SIG-M5 treated with dmso at 0.1 percent for 504 hours (cell line): ENCODE measurements at regions not wholly inside any gene's neighbourhood (a gene's known extent, or its start where the extent isn't known, plus 50 kb on each side); places are given as distances from the start of the nearest gene placed in this dataset.
"Not testable (repeated sequence)": the region's sequence is repeated elsewhere in the genome, so short reads cannot be mapped to it uniquely, and the experiment has no call there.

Source experiments
- DNase-seq: peaks from one replicate; lab custom pipeline; 2025; ENCODE audit not compliant: unreplicated experiment; lab: John Stamatoyannopoulos, UW

GRCh38 chr3:127441764-127442163 lies 148.8 kb downstream of the TPRA1 start:
- no peak for DNase-seq

- DNase-seq, result no peak
Measured at GRCh38 chr3:127440384-127440783, 150.1 kb downstream of the TPRA1 start.

GRCh38 chr3:127439621-127440020 lies 150.9 kb downstream of the TPRA1 start:
- no peak for DNase-seq

GRCh38 chr3:127438951-127439350 lies 151.1 kb upstream of the PRR20G start:
- no peak for DNase-seq

- no peak for DNase-seq
Measured at GRCh38 chr3:127438371-127438770, 150.5 kb upstream of the PRR20G start.

GRCh38 chr3:127435299-127435698 lies 147.5 kb upstream of the PRR20G start:
- not testable (repeated sequence) for DNase-seq

GRCh38 chr3:127431066-127431465 lies 143.2 kb upstream of the PRR20G start:
- no peak for DNase-seq

- no peak for DNase-seq
Measured at GRCh38 chr3:127428344-127428997, 140.6 kb upstream of the PRR20G start.

- no peak for DNase-seq
Measured at GRCh38 chr3:127427666-127428065, 139.8 kb upstream of the PRR20G start.

- DNase-seq, result no peak
Measured at GRCh38 chr3:127427156-127427555, 139.3 kb upstream of the PRR20G start.

GRCh38 chr3:127426444-127427153 lies 138.8 kb upstream of the PRR20G start:
- no peak for DNase-seq

GRCh38 chr3:127425505-127426443 lies 137.9 kb upstream of the PRR20G start:
- no peak for DNase-seq

GRCh38 chr3:127424766-127425504 lies 137.1 kb upstream of the PRR20G start:
- no peak for DNase-seq

- DNase-seq, result no peak
Measured at GRCh38 chr3:127423856-127424765, 136.3 kb upstream of the PRR20G start.

GRCh38 chr3:127422663-127423375 lies 135.0 kb upstream of the PRR20G start:
- DNase-seq, result no peak

GRCh38 chr3:127421943-127422662 lies 134.3 kb upstream of the PRR20G start:
- no peak for DNase-seq

GRCh38 chr3:127420829-127421228 lies 133.0 kb upstream of the PRR20G start:
- no peak for DNase-seq
